Suprapubic skin (tissue), 3 donors: ENCODE measurements at regions not wholly inside any gene's neighbourhood (a gene's known extent, or its start where the extent isn't known, plus 50 kb on each side); places are given as distances from the start of the nearest gene placed in this dataset.

Experiments
- POLR2AphosphoS5 ChIP-seq, 3 donors: sonication (generic); formaldehyde crosslinking; IDR thresholded peaks; one replicate each; pipeline ENCODE4 v1.6.1; 2017; ENCODE audit warnings: antibody characterized with exemption in 3 of 3
- TF ChIP-seq, protein P1 (sequence below), 2 donors: fragments of 200-600 bp in 1 of 2; fragments of 450-650 bp in 1 of 2; sonication (generic) in 1 of 2; IDR thresholded peaks; one replicate each; pipeline ENCODE4 v1.5.1; 2016 to 2019; ENCODE audit warnings: antibody characterized with exemption in 2 of 2, mild to moderate bottlenecking in 1 of 2, moderate library complexity in 1 of 2

DNA sequence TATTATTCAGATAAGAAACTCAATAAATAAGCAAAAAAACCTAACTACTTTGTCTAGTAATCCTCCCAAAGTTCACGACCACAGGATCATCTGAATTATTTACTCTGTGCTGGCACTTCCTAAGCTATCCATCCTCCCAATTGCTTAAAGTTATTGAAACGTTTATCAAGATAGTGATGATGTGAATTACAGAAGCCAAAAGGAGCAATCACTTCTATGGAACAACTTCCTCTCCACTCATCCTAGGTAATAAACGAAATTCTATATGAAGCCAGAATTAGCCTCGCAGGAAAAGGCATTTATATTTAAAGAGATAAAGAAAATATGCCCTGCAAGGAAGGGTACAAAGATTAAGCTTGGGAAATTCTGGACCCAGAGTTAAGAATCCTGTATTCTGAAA lies 475.4 kb downstream of the NLGN4X start:
- no peak for TF ChIP-seq POLR2AphosphoS5 (IDR thresholded peaks at IDR 0.05)
- TF ChIP-seq, protein P1, sequence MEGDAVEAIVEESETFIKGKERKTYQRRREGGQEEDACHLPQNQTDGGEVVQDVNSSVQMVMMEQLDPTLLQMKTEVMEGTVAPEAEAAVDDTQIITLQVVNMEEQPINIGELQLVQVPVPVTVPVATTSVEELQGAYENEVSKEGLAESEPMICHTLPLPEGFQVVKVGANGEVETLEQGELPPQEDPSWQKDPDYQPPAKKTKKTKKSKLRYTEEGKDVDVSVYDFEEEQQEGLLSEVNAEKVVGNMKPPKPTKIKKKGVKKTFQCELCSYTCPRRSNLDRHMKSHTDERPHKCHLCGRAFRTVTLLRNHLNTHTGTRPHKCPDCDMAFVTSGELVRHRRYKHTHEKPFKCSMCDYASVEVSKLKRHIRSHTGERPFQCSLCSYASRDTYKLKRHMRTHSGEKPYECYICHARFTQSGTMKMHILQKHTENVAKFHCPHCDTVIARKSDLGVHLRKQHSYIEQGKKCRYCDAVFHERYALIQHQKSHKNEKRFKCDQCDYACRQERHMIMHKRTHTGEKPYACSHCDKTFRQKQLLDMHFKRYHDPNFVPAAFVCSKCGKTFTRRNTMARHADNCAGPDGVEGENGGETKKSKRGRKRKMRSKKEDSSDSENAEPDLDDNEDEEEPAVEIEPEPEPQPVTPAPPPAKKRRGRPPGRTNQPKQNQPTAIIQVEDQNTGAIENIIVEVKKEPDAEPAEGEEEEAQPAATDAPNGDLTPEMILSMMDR (IDR thresholded peaks at IDR 0.05), result no peak
